Calu3 (cell line): ENCODE measurements at regions not wholly inside any gene's neighbourhood (a gene's known extent, or its start where the extent isn't known, plus 50 kb on each side); places are given as distances from the start of the nearest gene placed in this dataset.
"Not testable (repeated sequence)": the region's sequence is repeated elsewhere in the genome, so short reads cannot be mapped to it uniquely, and the experiment has no call there.

Experiments used
- BruUV-seq: library from RNA; stranded (reverse); fragments of 400-500 nt; replicated peaks from 2 replicates; lab custom pipeline; 2021; lab: Mats Ljungman, UMichigan
- CTCF ChIA-PET: fragments of 300-600 bp; sonication (Branson Sonifier 250); formaldehyde crosslinking; loops from one replicate; lab custom pipeline; 2022; ENCODE audit warnings: antibody characterized with exemption; lab: Charles Lee
- DNase-seq: peaks from one replicate; pipeline ENCODE4 v3.0.0; 2022
- H3K27ac Mint-ChIP-seq: one replicate; pipeline ENCODE4 v1.8.0; 2022; ENCODE audit warnings: mixed read lengths; ENCODE audit not compliant: unreplicated experiment
- H3K27me3 Mint-ChIP-seq: one replicate; pipeline ENCODE4 v1.8.0; 2022; ENCODE audit warnings: mixed read lengths; ENCODE audit not compliant: unreplicated experiment
- H3K36me3 Mint-ChIP-seq: one replicate; pipeline ENCODE4 v1.8.0; 2022; ENCODE audit warnings: mild to moderate bottlenecking, moderate library complexity, mixed read lengths; ENCODE audit not compliant: insufficient read depth, unreplicated experiment
- H3K4me1 Mint-ChIP-seq: one replicate; pipeline ENCODE4 v1.8.0; 2022; ENCODE audit warnings: mild to moderate bottlenecking, low read depth, mixed read lengths; ENCODE audit not compliant: unreplicated experiment
- H3K4me3 Mint-ChIP-seq: one replicate; pipeline ENCODE4 v1.8.0; 2022; ENCODE audit warnings: mild to moderate bottlenecking, low read depth, moderate library complexity, mixed read lengths; ENCODE audit not compliant: unreplicated experiment
- H3K9me3 Mint-ChIP-seq: one replicate; pipeline ENCODE4 v1.8.0; 2022; ENCODE audit warnings: low read depth, mixed read lengths; ENCODE audit not compliant: unreplicated experiment
- intact Hi-C: fragments of 100-400 bp; cut with micrococcal nuclease; formaldehyde crosslinking; loops from one replicate; pipeline ENCODE4 v1.10.0; 2022; ENCODE audit not compliant: unreplicated experiment
- TF ChIP-seq, protein P1 (sequence below): fragments of 200-600 bp; IDR thresholded peaks from one replicate; pipeline ENCODE4 v1.8.0; 2022; ENCODE audit warnings: antibody characterized with exemption; ENCODE audit not compliant: unreplicated experiment

DNA sequence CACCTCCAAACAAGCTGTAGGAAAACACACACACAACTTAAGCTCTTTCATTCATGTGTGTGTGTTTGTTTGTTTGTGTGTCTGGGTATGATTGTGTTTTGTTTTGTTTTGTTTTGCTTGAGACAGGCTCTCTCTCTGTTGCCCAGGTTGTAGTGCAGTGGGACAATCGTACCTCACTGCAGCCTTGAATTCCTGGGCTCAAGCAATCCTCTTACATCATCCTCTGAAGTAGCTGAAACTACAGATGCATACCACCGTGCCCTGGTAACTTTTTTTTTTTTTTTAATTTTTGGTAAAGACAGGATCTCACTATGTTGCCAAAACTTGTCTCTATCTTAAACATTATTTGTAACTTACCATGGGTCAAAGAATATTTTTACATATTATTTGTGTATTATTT lies 431.7 kb downstream of the SLITRK1 start:
- TF ChIP-seq, protein P1, sequence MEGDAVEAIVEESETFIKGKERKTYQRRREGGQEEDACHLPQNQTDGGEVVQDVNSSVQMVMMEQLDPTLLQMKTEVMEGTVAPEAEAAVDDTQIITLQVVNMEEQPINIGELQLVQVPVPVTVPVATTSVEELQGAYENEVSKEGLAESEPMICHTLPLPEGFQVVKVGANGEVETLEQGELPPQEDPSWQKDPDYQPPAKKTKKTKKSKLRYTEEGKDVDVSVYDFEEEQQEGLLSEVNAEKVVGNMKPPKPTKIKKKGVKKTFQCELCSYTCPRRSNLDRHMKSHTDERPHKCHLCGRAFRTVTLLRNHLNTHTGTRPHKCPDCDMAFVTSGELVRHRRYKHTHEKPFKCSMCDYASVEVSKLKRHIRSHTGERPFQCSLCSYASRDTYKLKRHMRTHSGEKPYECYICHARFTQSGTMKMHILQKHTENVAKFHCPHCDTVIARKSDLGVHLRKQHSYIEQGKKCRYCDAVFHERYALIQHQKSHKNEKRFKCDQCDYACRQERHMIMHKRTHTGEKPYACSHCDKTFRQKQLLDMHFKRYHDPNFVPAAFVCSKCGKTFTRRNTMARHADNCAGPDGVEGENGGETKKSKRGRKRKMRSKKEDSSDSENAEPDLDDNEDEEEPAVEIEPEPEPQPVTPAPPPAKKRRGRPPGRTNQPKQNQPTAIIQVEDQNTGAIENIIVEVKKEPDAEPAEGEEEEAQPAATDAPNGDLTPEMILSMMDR = no peak
- H3K36me3 Mint-ChIP-seq = no peaks in the 10 kb centered on the region
- no peaks in the 10 kb centered on the region for H3K27me3 Mint-ChIP-seq
- DNase-seq = no peak
- peak overlapping the region; percentile 20 for H3K27ac Mint-ChIP-seq
- CTCF ChIA-PET = no interaction called here
- no peaks in the 10 kb centered on the region for H3K9me3 Mint-ChIP-seq
- H3K4me3 Mint-ChIP-seq = no peak overlapping the region
- BruUV-seq = no TSS peak
- no peaks in the 10 kb centered on the region for H3K4me1 Mint-ChIP-seq
- intact Hi-C loops = no loop called here

DNA sequence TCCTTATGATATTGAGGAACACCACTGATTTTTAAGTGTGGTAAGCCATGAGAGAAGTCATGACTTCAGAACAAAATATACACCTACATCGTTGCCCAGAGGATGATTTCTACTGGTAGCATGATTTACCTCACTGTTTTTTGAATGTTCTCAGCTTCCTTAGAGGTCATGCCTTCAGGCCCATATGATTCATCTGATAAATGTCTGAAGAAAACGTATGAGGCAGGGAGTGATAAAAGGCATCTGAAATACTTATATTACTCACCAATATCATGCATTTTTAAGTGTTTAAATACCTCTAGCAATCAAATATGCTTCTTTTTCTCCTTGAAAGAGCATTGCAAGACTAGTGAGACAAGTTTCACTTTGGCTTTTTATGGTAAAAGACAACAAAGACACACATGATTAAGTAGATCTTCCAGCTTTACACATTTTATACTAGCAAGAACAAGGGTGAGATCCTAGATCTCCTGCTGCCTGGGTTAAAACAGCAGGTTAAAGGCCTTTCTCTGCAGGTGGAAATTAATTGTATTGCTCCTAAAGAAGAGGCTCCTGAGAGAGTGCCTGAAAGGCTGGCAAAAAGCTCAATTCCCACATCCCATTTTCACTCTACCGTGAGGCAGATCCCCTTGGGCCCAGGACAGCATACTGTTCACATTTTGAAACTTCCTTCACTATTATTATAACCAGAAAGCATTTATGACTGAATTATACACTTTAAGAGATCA lies 432.4 kb downstream of the SLITRK1 start:
- no peaks in the 10 kb centered on the region for H3K36me3 Mint-ChIP-seq
- TF ChIP-seq, protein P1 = no peak
- no peaks in the 10 kb centered on the region for H3K27me3 Mint-ChIP-seq
- no peaks in the 10 kb centered on the region for H3K4me1 Mint-ChIP-seq
- DNase-seq = no peak
- CTCF ChIA-PET = no interaction called here
- no peaks in the 10 kb centered on the region for H3K9me3 Mint-ChIP-seq
- no TSS peak for BruUV-seq
- intact Hi-C loops = no loop called here
- peak overlapping the region; percentile 20 for H3K27ac Mint-ChIP-seq
- H3K4me3 Mint-ChIP-seq = no peak overlapping the region

DNA sequence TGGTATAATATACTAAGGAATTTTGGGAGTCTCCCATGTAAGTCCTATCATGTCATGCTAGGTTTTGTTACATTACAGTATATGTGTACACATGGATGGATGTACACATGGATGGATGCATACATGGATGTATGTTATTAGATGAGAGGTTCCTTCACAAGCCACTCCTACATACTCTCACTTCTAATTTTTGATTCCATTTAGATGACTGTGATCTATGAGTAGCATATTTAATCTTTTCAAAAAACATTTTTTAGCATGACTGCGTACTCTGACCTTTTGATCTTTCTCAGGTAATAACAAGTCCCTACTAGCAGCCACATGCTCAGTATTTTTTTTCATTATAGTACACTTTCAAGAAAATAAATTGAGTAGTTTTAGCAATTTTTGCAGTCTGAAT lies 441.8 kb downstream of the SLITRK1 start:
- TF ChIP-seq, protein P1 = no peak
- DNase-seq = no peak
- Mint-ChIP-seq H3K36me3 (no peaks in the 10 kb centered on the region), H3K4me3 (no peak overlapping the region), H3K27me3 (no peaks in the 10 kb centered on the region), H3K9me3 (peaks cover 2% of the 10 kb centered on the region), H3K4me1 (peaks cover 9% of the 10 kb centered on the region), H3K27ac (no peak overlapping the region)
- CTCF ChIA-PET = no interaction called here
- BruUV-seq = no TSS peak
- intact Hi-C loops = no loop called here

DNA sequence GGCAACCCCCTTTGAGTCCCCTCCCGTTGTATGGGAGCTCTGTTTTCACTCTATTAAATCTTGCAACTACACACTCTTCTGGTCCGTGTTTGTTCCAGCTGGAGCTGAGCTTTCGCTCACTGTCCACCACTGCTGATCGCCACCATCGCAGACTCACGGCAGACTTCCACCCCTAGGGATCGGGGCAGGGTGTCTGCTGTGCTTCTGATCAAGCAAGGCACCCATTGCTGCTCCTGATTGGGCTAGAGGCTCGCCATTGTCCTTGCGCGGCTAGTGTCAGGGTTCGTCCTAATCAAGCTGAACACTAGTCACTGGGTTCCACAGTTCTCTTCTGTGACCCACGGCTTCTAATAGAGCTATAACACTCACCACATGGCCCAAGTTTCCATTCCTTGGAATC lies 442.8 kb downstream of the SLITRK1 start:
- H3K9me3 Mint-ChIP-seq, H3K27ac Mint-ChIP-seq, intact Hi-C loops, DNase-seq, CTCF ChIA-PET, H3K4me1 Mint-ChIP-seq, H3K27me3 Mint-ChIP-seq, BruUV-seq, H3K36me3 Mint-ChIP-seq, H3K4me3 Mint-ChIP-seq: not testable (repeated sequence)

- no peaks in the 10 kb centered on the region for H3K9me3 Mint-ChIP-seq
- intact Hi-C loops = no loop called here
These were observed 458.4 kb downstream of the SLITRK1 start for GRCh38 chr13:83423861-83424260.

More at GRCh38 chr13:83423861-83424260, 458.4 kb downstream of the SLITRK1 start:
- Mint-ChIP-seq H3K4me3 (no peak overlapping the region), H3K4me1 (no peaks in the 10 kb centered on the region), H3K27me3 (no peaks in the 10 kb centered on the region), H3K27ac (no peak overlapping the region), H3K36me3 (no peaks in the 10 kb centered on the region)
- TF ChIP-seq, protein P1 = no peak
- no peak for DNase-seq
- CTCF ChIA-PET = no interaction called here
- BruUV-seq = no TSS peak
